GM19193 (cell line): ENCODE measurements at regions not wholly inside any gene's neighbourhood (a gene's known extent, or its start where the extent isn't known, plus 50 kb on each side); places are given as distances from the start of the nearest gene placed in this dataset.

ENCODE experiments used
- POLR2A ChIP-seq: IDR thresholded peaks from 4 replicates; pipeline ENCODE4 v1.6.1; 2011; ENCODE audit not compliant: insufficient read depth, insufficient read length; ENCODE audit errors: extremely low read depth

- no peak for TF ChIP-seq POLR2A
Observed at GRCh38 chr13:77480066-77480465, 55.4 kb upstream of the SCEL start.

DNA sequence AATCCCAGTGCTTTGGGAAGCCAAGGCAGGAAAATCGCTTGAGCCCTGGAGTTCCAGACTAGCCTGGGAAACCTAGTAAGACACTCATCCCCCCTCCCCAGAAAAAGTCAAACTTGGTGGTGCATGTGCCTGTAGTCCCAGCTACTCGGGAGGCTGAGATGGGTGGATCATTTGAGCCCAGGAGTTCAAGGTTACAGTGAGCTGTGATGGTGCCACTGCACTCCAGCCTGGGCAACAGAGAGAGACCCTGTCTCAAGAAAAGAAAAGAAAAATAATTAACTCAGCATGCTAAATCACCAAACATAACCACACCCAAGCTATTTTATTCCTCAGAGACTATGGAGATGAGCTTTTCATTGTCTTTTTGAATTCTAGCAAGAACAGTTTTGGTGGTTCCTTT lies 56.2 kb upstream of the SCEL start:
- no peak for TF ChIP-seq POLR2A

DNA sequence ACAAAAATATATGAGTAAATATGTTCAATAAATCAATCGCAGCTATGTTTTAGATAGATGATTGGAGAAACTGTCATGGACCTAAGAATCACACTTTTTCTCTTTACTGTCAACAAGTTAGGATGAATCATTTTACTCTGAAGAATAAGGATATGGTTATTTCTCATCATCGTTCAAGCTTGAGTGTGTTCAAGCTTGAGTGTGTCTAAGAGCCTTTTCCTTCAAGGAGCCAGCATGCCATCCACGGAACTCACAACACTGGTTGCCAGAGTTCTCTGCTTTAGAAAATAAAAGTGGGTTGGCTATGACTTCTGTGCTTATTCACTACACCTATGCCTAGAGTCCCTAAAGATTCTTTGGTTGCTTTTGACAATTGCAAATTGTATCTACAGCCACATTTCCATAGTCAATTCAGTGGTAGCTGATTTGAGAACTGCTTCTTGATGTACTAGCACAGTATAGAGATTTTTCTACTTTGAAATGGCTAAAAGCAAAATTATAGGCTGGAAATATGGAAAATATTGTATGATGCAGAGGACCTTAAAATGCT lies 58.1 kb upstream of the SCEL start:
- TF ChIP-seq POLR2A = no peak

DNA sequence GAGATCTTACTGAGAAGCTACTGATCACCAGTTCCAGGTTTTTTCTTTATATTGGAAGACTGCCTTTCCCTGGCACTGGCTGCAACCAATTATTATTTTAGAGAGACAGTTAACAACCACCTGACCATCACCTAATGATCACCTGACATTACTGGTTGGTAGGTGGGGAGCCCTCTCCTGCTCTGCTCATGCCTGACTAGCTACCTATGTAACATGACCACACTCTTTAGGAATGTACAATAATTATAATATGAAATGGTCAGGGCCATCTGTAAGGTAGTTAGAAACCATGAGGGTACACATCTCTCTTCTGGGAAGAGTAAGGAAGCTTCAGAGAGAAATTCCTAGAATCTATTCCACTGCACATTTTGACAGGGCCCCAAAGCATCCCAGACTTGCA lies 59.0 kb upstream of the SCEL start:
- no peak for TF ChIP-seq POLR2A

DNA sequence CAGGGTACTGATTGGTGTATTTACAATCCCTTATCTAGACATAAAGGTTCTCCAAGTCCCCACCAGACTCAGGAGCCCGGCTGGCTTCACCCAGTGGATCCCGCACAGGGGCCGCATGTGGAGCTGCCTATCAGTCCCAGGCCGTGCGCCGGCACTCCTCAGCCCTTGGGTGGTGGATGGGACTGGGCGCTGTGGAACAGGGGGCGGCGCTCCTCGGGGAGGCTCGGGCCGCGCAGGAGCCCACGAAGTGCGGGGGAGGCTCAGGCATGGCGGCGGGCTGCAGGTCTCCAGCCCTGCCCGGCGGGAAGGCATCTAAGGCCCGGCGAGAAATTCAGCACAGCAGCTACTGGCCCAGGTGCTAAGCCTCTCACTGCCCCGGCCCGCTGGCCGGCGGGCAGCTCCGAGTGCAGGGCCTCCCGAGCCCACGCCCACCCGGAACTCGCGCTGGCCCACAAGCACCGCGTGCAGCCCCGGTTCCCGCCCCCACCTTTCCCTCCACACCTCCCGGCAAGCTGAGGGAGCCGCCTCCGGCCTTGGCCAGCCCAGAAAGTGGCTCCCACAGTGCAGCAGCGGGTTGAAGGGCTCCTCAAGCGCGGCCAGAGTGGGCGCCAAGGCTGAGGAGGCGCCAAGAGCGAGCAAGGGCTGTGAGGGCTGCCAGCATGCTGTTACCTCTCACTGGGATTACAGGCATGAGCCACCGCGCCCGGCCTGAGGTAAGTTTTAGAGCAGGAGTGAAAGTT lies 60.0 kb upstream of the SCEL start:
- no peak for TF ChIP-seq POLR2A

GRCh38 chr13:77470986-77471385 lies 64.5 kb upstream of the SCEL start:
- no peak for TF ChIP-seq POLR2A

DNA sequence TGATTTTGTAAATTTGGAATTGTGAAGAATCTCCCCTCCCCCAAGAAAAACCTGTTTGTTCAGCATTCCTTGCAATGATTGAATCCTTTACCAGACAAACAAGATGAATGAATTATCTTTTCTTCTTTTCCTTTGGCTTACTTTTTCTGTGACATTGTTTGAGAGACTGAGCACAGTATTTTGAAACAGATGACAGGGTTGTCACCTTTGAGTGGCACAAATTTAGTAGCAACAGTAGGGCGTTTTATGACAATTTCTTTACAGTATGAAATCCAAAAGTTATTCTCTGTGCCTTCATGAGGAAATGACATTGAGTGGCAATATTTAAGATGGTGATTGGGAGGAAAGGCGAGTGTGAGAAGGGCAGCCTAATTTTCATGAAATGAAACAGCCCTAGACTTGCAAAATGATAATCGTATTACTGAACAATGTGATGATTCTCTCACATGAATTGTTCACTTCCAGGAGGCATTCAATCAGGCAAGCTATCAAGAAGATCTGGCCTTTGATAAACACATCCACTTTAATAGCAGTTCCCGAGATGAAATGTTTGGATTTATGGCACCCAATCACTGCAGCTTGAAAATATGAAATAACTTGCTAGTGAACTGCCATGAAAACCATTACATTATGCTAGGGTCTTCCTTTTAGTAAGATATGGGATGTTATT lies 68.6 kb upstream of the SCEL start:
- TF ChIP-seq POLR2A = no peak

- no peak for TF ChIP-seq POLR2A
Observed at GRCh38 chr13:77465603-77466195, 69.8 kb upstream of the SCEL start.

DNA sequence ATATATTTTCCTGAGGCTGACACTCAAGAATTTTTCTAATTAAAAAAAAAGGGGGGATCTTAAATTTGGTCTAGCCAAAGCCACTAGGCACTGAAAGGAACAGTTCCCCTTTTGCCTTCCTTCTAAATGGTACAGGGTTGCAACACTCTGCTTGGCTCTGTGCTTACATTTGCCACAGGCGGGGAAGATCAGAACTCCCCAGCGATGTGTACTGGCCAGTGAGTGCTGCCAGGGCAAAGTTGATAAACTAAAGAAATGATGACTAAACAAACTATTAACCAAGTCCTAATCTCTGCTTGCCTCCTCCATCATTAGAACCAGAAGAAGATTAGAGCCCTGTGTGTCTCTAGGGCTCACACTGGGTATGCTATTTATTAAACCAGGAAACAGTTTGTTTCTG lies 75.3 kb upstream of the SCEL start:
- TF ChIP-seq POLR2A = no peak

- no peak for TF ChIP-seq POLR2A
Observed at GRCh38 chr13:77459592-77459991, 75.9 kb upstream of the SCEL start.

GRCh38 chr13:77458736-77459135 lies 76.8 kb upstream of the SCEL start:
- TF ChIP-seq POLR2A = no peak

DNA sequence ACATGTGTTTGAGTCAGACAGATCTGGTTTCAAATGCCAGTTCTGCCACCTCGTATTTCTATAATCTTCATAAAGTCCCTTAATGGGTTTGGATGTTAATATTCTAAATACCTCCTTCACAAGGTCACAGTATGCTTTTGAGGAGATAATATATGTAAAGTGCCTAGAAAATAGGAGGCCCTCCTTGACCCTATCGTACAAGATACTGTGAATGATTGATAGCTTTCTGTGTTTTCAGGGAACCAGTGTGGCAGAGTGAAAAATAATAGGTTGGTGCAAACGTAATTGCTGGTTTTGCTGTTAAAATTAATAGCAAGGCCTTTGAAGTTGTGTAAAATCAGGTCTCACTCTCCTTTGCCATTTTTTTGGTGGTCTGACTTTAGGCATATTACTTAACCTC lies 77.5 kb upstream of the SCEL start:
- TF ChIP-seq POLR2A = no peak

DNA sequence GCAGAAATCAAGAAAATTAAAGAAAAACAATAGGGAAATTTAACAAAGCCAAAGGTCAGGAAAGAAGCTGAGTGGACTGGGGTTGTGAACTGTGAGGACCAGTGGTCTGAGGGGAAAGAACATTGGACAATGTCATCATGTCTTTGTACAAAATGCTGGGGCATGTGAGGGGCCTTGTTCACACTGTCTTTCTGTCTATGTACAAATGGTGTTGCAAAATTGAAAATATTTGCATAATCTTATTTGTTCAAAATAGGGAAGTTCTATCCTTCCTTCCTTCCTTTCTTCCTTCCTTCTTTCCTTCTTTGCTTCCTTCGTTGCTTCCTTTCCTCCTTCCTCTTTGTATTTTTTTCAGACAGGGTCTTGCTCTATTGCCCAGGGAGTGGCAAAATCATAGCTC lies 79.2 kb upstream of the SCEL start:
- no peak for TF ChIP-seq POLR2A

DNA sequence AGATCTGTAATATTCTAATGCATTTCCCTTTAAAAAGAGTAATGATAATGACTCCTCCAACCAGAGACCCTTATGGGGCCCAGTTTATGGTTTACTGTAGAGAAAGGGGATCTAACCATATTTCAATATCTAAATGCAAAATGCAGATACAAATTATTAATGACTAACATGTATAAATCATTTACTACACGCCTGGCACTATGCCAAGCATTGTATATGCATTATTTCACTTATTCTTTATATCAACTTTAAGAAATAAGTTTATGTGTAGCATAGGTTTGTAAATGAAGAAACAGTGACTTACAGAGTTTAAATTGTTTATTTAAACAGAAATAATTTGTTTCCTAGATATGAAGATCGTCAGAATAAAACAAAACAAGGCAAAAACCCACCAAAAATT lies 86.2 kb upstream of the SCEL start:
- TF ChIP-seq POLR2A = no peak

DNA sequence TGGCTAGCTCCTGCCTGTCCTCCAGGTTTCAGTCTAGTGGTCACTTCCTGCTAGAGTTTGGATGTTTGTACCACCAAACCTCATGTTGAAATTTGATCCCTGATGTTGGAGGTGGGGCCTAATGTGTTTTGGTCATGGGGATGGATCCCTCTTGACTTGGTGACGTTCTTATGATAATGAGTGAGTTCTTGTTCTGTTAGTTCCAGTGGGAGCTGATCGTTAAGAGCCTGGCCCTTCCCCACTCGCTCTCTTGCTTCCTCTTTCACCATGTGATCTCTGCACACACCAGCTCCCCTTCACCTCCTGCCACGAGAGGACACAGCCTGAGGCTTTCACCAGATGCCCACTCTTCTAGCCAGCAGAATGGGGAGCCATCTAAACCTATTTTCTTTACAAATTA lies 86.8 kb upstream of the SCEL start:
- no peak for TF ChIP-seq POLR2A

- TF ChIP-seq POLR2A = no peak
Observed at GRCh38 chr13:77443511-77443910, 92.0 kb upstream of the SCEL start.
